ES-I3 (cell line): ENCODE measurements at regions not wholly inside any gene's neighbourhood (a gene's known extent, or its start where the extent isn't known, plus 50 kb on each side); places are given as distances from the start of the nearest gene placed in this dataset.

ENCODE experiments used
- H3K36me3 ChIP-seq: 2 replicates; pipeline ENCODE4 v1.6.1; 2013; ENCODE audit warnings: mild to moderate bottlenecking, low read length, control low read depth, moderate library complexity; ENCODE audit not compliant: insufficient read depth
- H3K4me1 ChIP-seq: 2 replicates; pipeline ENCODE4 v1.6.1; 2013; ENCODE audit warnings: mild to moderate bottlenecking, control low read depth, low read length; ENCODE audit not compliant: insufficient read depth
- H3K9ac ChIP-seq: 2 replicates; pipeline ENCODE4 v1.6.1; 2013; ENCODE audit warnings: low read depth, mild to moderate bottlenecking, low read length, moderate library complexity
- H3K9me3 ChIP-seq: 2 replicates; pipeline ENCODE4 v1.6.1; 2013; ENCODE audit warnings: mild to moderate bottlenecking, low read length, moderate library complexity; ENCODE audit not compliant: control insufficient read depth, insufficient read depth

DNA sequence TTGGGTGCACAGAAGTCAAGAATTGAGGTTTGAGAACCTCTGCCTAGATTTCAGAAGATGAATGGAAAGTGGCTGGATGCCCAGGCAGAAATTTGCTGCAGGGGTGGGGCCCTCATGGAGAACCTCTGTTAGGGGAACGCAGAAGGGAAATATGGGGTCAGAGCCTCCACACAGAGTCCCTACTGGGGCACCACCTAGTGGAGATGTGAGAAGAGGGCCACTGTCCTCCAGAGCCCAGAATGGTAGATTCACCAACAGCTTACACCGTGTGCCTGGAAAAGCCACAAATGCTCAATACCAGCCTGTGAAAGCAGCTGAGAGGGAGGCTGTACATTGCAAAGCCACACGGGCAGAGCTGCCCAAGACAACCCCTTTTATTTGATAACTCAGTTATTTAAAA lies 383.5 kb downstream of the TLE4 start:
- Histone ChIP-seq H3K36me3 (no peaks in the 10 kb centered on the region), H3K9me3 (no peaks in the 10 kb centered on the region), H3K4me1 (no peaks in the 10 kb centered on the region), H3K9ac (no peak overlapping the region)

GRCh38 chr9:79953908-79954307 lies 382.1 kb downstream of the TLE4 start:
- Histone ChIP-seq H3K9me3 (no peaks in the 10 kb centered on the region), H3K36me3 (no peaks in the 10 kb centered on the region), H3K4me1 (no peaks in the 10 kb centered on the region), H3K9ac (no peak overlapping the region)

DNA sequence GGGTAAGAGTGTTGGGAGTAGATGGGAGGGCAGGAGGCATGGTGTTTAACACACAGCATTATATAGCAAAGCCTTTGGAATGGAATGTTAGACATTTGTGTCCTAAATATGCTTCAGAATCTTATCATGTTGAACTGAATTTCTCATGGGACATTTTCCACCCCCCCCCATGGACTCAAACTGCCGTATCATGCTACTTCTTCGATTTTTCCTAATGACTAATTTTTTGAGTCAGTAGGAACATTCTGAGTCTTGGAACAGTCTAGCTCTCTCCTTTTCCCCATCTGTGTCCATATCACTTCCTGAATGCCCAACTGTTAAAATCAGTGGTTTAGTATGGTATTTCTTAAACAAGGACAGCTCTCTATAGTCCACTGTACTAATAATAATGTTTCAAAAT lies 380.6 kb downstream of the TLE4 start:
- H3K4me1 ChIP-seq, result no peaks in the 10 kb centered on the region

DNA sequence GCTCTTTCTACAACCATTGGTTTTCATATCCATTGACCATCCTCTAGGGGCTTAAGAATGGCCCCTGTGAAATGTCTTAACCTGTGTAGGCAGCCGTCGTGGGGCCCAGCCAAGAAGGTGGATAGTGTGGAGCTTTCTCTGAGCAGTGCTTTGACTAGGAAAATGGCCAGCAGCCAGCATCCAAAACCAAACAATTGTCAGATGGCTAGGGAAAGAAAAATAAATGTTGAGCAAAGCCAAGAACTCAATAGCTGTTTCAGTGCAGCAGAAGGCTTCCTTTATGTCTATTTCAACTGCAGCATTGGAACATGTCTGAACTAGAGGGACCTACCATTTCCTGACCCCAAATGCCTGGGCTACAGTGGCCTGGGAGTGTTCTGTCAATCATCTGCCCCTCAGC lies 374.9 kb downstream of the TLE4 start:
- no peak overlapping the region for H3K9ac ChIP-seq
- H3K9me3 ChIP-seq, result no peaks in the 10 kb centered on the region
- H3K4me1 ChIP-seq, result no peaks in the 10 kb centered on the region

More for the DNA sequence above, 380.6 kb downstream of the TLE4 start:
- H3K9me3 ChIP-seq, result no peaks in the 10 kb centered on the region
- H3K36me3 ChIP-seq, result no peaks in the 10 kb centered on the region
- H3K9ac ChIP-seq, result no peak overlapping the region

DNA sequence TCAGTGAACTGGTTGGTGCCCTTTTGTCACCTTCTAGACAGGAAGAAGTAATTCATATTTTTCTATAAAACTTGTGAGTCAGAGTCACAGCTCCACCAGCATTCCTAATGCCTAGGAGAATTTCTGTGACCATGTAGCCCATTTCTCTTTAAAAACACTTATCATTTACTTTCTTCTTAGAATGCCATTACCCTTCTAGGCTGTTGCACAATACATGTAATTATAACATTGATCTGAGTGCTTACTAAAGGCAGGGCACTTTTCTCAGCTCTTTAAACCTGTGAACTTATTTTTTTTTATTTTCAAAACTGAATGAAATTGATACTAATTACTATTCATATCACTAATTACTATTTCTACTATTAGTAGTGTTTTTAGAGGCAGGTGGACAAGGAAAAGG lies 373.7 kb downstream of the TLE4 start:
- Histone ChIP-seq H3K4me1 (peaks cover 3% of the 10 kb centered on the region; the same call in 1 of the 2 replicates), H3K9ac (no peak overlapping the region), H3K9me3 (no peaks in the 10 kb centered on the region), H3K36me3 (no peaks in the 10 kb centered on the region)

More for the DNA sequence above, 374.9 kb downstream of the TLE4 start:
- H3K36me3 ChIP-seq, result no peaks in the 10 kb centered on the region

GRCh38 chr9:79945016-79945415 lies 373.3 kb downstream of the TLE4 start:
- no peak overlapping the region for H3K9ac ChIP-seq
- peaks cover 3% of the 10 kb centered on the region; the same call in 1 of the 2 replicates for H3K4me1 ChIP-seq
- H3K36me3 ChIP-seq, result no peaks in the 10 kb centered on the region
- no peaks in the 10 kb centered on the region for H3K9me3 ChIP-seq

DNA sequence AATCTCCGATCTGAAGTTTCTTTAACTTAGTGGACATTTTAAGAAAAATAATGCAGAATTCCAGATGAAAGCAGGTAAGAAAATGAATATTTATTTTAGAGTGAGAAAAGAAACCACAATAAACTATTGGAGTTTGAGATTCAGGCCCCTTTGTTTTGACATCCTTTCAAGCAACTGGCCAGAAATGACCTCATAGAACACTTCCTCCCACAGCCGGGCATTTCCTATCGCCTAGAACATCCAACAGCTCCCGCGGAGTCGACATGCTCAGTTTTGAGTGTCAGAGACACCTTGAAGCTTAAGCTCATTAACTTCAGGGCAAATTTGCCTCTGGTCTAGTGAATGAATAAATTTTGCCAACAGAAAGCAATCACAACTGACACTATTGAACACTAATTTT lies 369.2 kb downstream of the TLE4 start:
- Histone ChIP-seq H3K9me3 (no peaks in the 10 kb centered on the region), H3K9ac (no peak overlapping the region), H3K36me3 (no peaks in the 10 kb centered on the region), H3K4me1 (peaks cover 3% of the 10 kb centered on the region; the same call in 1 of the 2 replicates)

DNA sequence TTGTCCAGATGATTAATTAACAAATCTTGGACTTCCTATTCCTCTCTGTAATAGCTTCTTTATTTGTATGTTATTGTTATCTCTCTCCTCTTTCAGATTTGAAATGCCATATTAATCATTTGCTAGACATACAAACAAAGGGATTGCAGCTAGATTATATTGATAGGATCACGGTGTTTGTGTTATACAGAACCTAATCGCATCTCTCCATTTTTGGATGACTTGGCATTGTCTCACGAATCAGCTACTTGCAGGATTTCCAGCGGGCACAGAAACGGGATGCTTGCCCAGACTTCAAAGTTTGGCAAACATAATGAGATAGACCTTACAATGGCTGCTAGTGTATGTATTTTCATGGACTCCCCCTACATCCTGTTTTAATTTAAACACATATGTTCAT lies 368.1 kb downstream of the TLE4 start:
- Histone ChIP-seq H3K36me3 (no peaks in the 10 kb centered on the region), H3K9me3 (no peaks in the 10 kb centered on the region), H3K4me1 (peaks cover 3% of the 10 kb centered on the region; the same call in 1 of the 2 replicates), H3K9ac (no peak overlapping the region)

DNA sequence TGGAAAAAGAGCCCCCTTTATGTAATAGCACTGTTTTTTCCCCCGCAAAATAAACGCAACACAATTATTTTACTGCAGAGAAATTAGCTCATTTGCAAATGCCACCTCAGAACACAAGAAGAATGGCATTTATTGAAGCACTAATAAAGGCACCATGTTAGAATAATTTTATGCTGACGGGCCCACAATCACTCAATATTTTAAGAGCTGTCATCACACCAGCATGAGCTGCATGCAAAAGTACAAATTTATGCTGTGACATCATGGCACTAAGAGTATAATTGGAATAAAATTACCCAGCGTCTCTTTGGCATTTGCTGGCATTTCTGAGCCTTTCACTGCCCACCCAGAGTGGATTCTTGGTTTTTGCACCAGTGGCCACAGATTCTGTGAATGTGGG lies 364.6 kb downstream of the TLE4 start:
- H3K36me3 ChIP-seq, result no peaks in the 10 kb centered on the region
- no peak overlapping the region for H3K9ac ChIP-seq
- peaks cover 3% of the 10 kb centered on the region; the same call in 1 of the 2 replicates for H3K4me1 ChIP-seq

GRCh38 chr9:79929285-79929684 lies 357.5 kb downstream of the TLE4 start:
- H3K9me3 ChIP-seq, result no peaks in the 10 kb centered on the region
- no peak overlapping the region for H3K9ac ChIP-seq
- no peaks in the 10 kb centered on the region for H3K4me1 ChIP-seq
- no peaks in the 10 kb centered on the region for H3K36me3 ChIP-seq

More for the DNA sequence above, 364.6 kb downstream of the TLE4 start:
- no peaks in the 10 kb centered on the region for H3K9me3 ChIP-seq

DNA sequence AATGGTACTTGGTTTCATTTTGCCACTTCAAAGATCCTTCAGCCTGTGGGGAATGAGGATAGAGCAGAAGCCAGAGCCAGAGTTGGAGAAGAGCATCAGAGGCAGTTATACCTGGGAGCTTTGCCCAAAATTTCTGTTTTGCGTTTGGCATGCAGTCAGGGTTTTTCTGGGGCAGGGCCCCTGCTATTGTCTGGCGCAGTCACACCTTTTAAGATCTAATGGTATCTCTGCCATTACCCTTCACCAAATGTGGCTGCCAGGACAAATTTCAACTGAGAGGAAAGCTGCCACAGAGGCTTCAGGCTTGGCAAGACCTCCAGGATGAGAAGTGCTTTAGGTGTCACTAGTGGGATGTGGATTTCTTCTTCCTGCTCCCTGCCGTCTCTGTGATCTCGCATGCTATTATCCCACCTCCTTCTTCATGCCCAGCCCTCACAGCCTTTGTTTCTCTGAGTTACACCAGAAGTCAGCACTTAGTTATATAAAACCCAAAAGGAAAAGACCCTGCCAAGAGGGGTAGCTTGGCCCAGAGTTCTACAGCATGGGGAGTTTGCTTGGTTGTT lies 357.0 kb downstream of the TLE4 start:
- Histone ChIP-seq H3K9ac (no peak overlapping the region), H3K36me3 (no peaks in the 10 kb centered on the region), H3K9me3 (no peaks in the 10 kb centered on the region), H3K4me1 (no peaks in the 10 kb centered on the region)

DNA sequence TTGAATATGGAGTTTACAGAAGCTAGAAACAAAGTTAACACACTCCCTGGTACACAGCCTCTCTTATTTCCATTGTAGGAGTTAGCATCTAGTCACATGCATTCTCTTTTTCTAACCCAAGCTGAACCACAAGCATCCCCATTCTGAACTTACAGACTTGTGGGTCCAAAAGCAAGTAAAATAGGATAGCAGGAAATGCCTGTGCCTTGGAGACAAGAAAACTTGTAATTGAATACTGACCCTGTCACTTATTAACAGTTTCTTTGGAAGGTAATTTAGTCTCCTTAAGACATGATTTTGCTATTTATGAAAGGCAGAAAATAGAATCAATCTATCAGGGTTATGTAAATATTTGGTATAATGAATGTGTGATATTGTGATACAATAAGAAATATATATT lies 353.6 kb downstream of the TLE4 start:
- H3K9me3 ChIP-seq, result no peaks in the 10 kb centered on the region
- H3K9ac ChIP-seq, result no peak overlapping the region
- H3K36me3 ChIP-seq, result no peaks in the 10 kb centered on the region
- no peaks in the 10 kb centered on the region for H3K4me1 ChIP-seq

GRCh38 chr9:79924836-79925235 lies 353.1 kb downstream of the TLE4 start:
- Histone ChIP-seq H3K4me1 (no peaks in the 10 kb centered on the region), H3K9me3 (no peaks in the 10 kb centered on the region), H3K36me3 (no peaks in the 10 kb centered on the region), H3K9ac (no peak overlapping the region)

- no peaks in the 10 kb centered on the region for H3K4me1 ChIP-seq
- H3K36me3 ChIP-seq, result no peaks in the 10 kb centered on the region
- H3K9me3 ChIP-seq, result no peaks in the 10 kb centered on the region
- no peak overlapping the region for H3K9ac ChIP-seq
Observed at GRCh38 chr9:79917421-79917820, 345.7 kb downstream of the TLE4 start.

- no peaks in the 10 kb centered on the region for H3K9me3 ChIP-seq
- no peaks in the 10 kb centered on the region for H3K36me3 ChIP-seq
- H3K9ac ChIP-seq, result no peak overlapping the region
- H3K4me1 ChIP-seq, result no peaks in the 10 kb centered on the region
Observed at GRCh38 chr9:79913867-79914266, 342.1 kb downstream of the TLE4 start.
